Calu3 (cell line): ENCODE measurements at regions not wholly inside any gene's neighbourhood (a gene's known extent, or its start where the extent isn't known, plus 50 kb on each side); places are given as distances from the start of the nearest gene placed in this dataset.

Experiments used
- BruUV-seq: library from RNA; stranded (reverse); fragments of 400-500 nt; replicated peaks from 2 replicates; lab custom pipeline; 2021; lab: Mats Ljungman, UMichigan
- CTCF ChIA-PET: fragments of 300-600 bp; sonication (Branson Sonifier 250); formaldehyde crosslinking; loops from one replicate; lab custom pipeline; 2022; ENCODE audit warnings: antibody characterized with exemption; lab: Charles Lee
- DNase-seq: peaks from one replicate; pipeline ENCODE4 v3.0.0; 2022
- H3K27ac Mint-ChIP-seq: one replicate; pipeline ENCODE4 v1.8.0; 2022; ENCODE audit warnings: mixed read lengths; ENCODE audit not compliant: unreplicated experiment
- H3K27me3 Mint-ChIP-seq: one replicate; pipeline ENCODE4 v1.8.0; 2022; ENCODE audit warnings: mixed read lengths; ENCODE audit not compliant: unreplicated experiment
- H3K36me3 Mint-ChIP-seq: one replicate; pipeline ENCODE4 v1.8.0; 2022; ENCODE audit warnings: mild to moderate bottlenecking, moderate library complexity, mixed read lengths; ENCODE audit not compliant: insufficient read depth, unreplicated experiment
- H3K4me1 Mint-ChIP-seq: one replicate; pipeline ENCODE4 v1.8.0; 2022; ENCODE audit warnings: mild to moderate bottlenecking, low read depth, mixed read lengths; ENCODE audit not compliant: unreplicated experiment
- H3K4me3 Mint-ChIP-seq: one replicate; pipeline ENCODE4 v1.8.0; 2022; ENCODE audit warnings: mild to moderate bottlenecking, low read depth, moderate library complexity, mixed read lengths; ENCODE audit not compliant: unreplicated experiment
- H3K9me3 Mint-ChIP-seq: one replicate; pipeline ENCODE4 v1.8.0; 2022; ENCODE audit warnings: low read depth, mixed read lengths; ENCODE audit not compliant: unreplicated experiment
- intact Hi-C: fragments of 100-400 bp; cut with micrococcal nuclease; formaldehyde crosslinking; loops from one replicate; pipeline ENCODE4 v1.10.0; 2022; ENCODE audit not compliant: unreplicated experiment
- TF ChIP-seq, protein P1 (sequence below): fragments of 200-600 bp; IDR thresholded peaks from one replicate; pipeline ENCODE4 v1.8.0; 2022; ENCODE audit warnings: antibody characterized with exemption; ENCODE audit not compliant: unreplicated experiment

DNA sequence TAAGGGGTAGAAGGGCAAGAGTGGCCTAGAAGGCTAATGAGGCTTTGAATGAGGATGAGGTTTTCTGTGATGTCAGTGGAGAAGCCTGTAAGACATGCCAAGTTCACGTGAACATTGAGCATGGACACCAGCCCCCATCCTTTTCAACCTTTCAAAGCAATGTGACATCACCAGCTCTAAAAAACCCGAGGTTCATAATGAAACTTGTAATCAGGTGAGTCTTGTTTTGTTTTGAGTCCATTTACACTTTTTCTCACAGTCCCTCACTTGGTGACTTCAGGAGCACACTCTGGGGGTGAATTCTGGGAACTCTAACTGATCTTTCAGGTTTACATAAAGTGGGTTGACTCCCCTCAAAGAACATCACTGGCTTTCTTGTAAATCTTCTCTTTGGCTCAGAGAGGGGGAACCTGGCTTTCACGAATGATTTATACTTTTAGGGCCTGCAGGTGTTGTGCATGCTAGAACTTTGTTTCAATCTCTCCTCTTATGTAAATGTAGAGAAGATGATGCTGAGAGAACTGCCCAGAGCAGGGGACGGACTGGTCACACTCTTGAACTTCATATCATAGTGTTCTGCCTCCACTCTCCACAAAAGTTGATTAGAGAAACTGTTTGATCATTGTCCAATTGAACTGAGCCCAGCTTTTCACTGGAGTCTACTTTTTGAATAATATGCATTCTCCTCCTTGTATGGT lies 224.7 kb upstream of the SATB1 start:
- intact Hi-C loops: loop anchor here (10.0 kb wide), 1 partner anchor 85 kb away; no protein-coding TSS in a partner anchor
- CTCF ChIA-PET: no interaction called here
- H3K27ac Mint-ChIP-seq: no peak overlapping the region
- H3K9me3 Mint-ChIP-seq: no peaks in the 10 kb centered on the region
- H3K4me3 Mint-ChIP-seq: no peak overlapping the region
- H3K4me1 Mint-ChIP-seq: peaks cover 6% of the 10 kb centered on the region
- H3K27me3 Mint-ChIP-seq: no peaks in the 10 kb centered on the region
- no peak for DNase-seq
- H3K36me3 Mint-ChIP-seq: no peaks in the 10 kb centered on the region
- no TSS peak for BruUV-seq
- TF ChIP-seq, protein P1, sequence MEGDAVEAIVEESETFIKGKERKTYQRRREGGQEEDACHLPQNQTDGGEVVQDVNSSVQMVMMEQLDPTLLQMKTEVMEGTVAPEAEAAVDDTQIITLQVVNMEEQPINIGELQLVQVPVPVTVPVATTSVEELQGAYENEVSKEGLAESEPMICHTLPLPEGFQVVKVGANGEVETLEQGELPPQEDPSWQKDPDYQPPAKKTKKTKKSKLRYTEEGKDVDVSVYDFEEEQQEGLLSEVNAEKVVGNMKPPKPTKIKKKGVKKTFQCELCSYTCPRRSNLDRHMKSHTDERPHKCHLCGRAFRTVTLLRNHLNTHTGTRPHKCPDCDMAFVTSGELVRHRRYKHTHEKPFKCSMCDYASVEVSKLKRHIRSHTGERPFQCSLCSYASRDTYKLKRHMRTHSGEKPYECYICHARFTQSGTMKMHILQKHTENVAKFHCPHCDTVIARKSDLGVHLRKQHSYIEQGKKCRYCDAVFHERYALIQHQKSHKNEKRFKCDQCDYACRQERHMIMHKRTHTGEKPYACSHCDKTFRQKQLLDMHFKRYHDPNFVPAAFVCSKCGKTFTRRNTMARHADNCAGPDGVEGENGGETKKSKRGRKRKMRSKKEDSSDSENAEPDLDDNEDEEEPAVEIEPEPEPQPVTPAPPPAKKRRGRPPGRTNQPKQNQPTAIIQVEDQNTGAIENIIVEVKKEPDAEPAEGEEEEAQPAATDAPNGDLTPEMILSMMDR: no peak

DNA sequence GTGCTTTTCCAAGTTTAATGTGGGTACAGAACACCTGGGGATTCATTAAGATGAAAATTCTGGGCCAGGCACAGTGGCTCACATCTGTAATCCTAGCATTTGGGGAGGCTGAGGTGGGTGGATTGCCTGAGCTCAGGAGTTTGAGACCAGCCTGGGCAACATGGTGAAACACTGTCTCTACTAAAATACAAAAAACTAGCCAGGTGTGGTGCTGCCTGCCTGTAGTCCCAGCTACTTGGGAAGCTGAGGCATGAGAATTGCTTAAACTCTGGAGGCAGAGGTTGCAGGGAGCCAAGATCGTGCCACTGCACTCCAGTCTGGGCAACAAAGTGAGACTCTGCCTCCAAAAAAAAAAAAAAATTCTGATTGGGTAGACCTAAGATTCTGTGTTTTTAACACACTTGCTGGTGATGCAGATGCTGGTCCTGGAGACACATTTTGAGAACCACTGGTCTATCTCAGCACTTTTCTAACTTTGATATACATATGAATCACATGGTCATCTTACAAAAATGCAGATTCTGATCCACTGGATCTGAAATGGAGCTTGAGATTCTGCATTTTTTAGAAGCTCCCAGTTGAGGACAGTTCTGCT lies 223.8 kb upstream of the SATB1 start:
- TF ChIP-seq, protein P1: no peak

DNA sequence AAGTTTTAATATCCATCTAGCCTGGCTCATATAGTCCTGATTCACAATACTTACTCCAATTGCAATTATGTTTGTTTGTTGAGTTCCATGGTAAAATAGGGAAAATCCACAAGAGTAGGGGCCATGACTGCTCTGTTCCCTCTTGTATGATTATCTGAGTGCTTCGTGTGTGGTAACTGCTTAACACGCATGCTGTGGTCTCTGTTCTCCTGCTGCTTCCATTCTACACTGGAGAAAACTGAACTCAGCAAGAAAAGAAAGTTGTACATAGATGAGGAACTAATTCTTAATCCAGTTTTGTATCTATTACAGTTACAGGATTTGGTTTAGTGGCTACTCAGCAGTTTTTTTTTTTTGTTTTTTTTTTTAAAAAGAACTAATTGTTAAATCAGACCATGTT lies 223.0 kb upstream of the SATB1 start:
- peaks cover 6% of the 10 kb centered on the region for H3K4me1 Mint-ChIP-seq
- no peaks in the 10 kb centered on the region for H3K27me3 Mint-ChIP-seq
- CTCF ChIA-PET: no interaction called here
- no peaks in the 10 kb centered on the region for H3K36me3 Mint-ChIP-seq
- no peaks in the 10 kb centered on the region for H3K9me3 Mint-ChIP-seq
- intact Hi-C loops: no loop called here
- no TSS peak for BruUV-seq
- TF ChIP-seq, protein P1: no peak
- H3K27ac Mint-ChIP-seq: no peak overlapping the region
- H3K4me3 Mint-ChIP-seq: no peak overlapping the region
- DNase-seq: no peak

More for the DNA sequence above, 223.8 kb upstream of the SATB1 start:
- intact Hi-C loops: no loop called here
- no peaks in the 10 kb centered on the region for H3K36me3 Mint-ChIP-seq
- H3K4me3 Mint-ChIP-seq: no peak overlapping the region
- H3K9me3 Mint-ChIP-seq: no peaks in the 10 kb centered on the region
- no peaks in the 10 kb centered on the region for H3K27me3 Mint-ChIP-seq
- CTCF ChIA-PET: no interaction called here
- no peak overlapping the region for H3K27ac Mint-ChIP-seq
- no peak for DNase-seq
- peaks cover 6% of the 10 kb centered on the region for H3K4me1 Mint-ChIP-seq
- no TSS peak for BruUV-seq

DNA sequence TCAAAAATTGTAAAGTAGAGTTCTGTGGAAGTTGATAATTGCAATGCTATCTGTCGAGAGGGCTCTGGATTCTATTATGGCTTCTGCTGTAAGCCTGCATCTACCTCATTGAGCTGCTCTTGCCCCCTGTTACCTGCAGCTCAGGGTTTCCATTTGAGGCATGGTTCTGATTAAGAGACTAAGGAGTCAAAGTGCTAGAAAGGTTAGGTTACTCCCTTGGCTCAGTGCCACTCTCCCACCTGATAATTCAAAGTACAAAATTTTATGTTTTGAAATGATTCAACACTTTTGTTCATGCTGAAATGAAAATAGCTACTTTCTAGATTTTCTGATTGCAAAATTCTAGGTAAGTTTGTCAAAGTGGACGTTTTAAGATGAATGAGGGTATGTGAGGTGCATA lies 220.5 kb upstream of the SATB1 start:
- H3K36me3 Mint-ChIP-seq: no peaks in the 10 kb centered on the region
- no TSS peak for BruUV-seq
- CTCF ChIA-PET: no interaction called here
- no peak for DNase-seq
- H3K4me3 Mint-ChIP-seq: no peak overlapping the region
- intact Hi-C loops: no loop called here
- no peak overlapping the region for H3K27ac Mint-ChIP-seq
- peaks cover 2% of the 10 kb centered on the region for H3K9me3 Mint-ChIP-seq
- H3K27me3 Mint-ChIP-seq: no peaks in the 10 kb centered on the region
- H3K4me1 Mint-ChIP-seq: no peaks in the 10 kb centered on the region
- TF ChIP-seq, protein P1: no peak
